SK-N-SH (cell line): ENCODE measurements at regions not wholly inside any gene's neighbourhood (a gene's known extent, or its start where the extent isn't known, plus 50 kb on each side); places are given as distances from the start of the nearest gene placed in this dataset.
"Not testable (repeated sequence)": the region's sequence is repeated elsewhere in the genome, so short reads cannot be mapped to it uniquely, and the experiment has no call there.

Source experiments
- CTCF ChIP-seq: fragments of 200-600 bp; sonication (generic); IDR thresholded peaks from 2 replicates; pipeline ENCODE4 v1.6.1; 2017; ENCODE audit warnings: antibody characterized with exemption, mild to moderate bottlenecking, moderate library complexity
- TAF1 ChIP-seq: IDR thresholded peaks from 2 replicates; pipeline ENCODE4 v1.6.1; 2012; ENCODE audit warnings: low read depth, mild to moderate bottlenecking, low read length, moderate library complexity, borderline replicate concordance
- USF2 ChIP-seq: fragments of 150-350 bp; IDR thresholded peaks from 2 replicates; pipeline ENCODE4 v1.6.1; 2017; ENCODE audit warnings: antibody characterized with exemption, low read length, low read depth, borderline replicate concordance
- ZBTB33 ChIP-seq: IDR thresholded peaks from 2 replicates; pipeline ENCODE4 v1.4.0; 2012; ENCODE audit warnings: low read depth, borderline replicate concordance

DNA sequence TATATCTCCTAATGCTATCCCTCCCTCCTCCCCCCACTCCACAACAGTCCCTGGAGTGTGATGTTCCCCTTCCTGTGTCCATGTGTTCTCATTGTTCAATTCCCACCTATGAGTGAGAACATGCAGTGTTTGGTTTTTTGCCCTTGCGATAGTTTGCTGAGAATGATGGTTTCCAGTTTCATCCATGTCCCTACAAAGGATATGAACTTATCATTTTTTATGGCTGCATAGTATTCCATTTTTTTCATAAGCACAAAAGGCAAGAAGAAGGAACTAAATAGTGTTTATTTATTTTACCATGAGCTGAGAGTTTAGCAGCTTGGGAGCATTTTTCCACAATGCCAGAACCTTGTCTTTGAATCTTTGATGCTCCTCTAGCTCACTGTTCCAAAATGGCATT, 113.6 kb upstream of the OR4E1 start:
- not testable (repeated sequence) for TF ChIP-seq USF2, TAF1, CTCF, ZBTB33
